ENCODE measurements at regions not wholly inside any gene's neighbourhood (a gene's known extent, or its start where the extent isn't known, plus 50 kb on each side); places are given as distances from the start of the nearest gene placed in this dataset.

DNA sequence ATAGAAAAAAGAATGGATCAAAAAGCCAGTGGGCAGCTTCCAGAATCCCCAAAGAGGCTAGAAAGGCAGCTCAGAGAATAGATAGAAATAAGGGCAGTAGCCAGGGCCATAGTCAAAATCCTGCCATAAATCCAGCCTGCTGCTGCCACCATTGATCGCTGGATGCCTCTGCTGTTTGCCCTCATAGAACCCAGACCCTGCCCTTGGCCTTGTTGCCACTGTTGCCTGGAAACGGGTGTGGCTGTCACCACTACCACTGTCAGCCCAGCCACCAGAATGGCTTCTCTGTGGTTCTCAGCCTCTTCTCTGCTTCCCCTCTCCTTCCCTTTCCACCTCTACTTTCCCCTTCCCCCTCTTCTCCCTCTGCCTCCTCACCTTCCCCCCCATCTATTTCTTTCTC, 57.8 kb downstream of the HHEX start:
- TF ChIP-seq GATA3 (IDR thresholded peaks at IDR 0.05; ENCODE audit: low read depth, low read length) (no peak), GATA2 (IDR thresholded peaks at IDR 0.05; ENCODE audit: low read depth, low read length) (no peak)
